HEK293T (cell line): ENCODE measurements at regions not wholly inside any gene's neighbourhood (a gene's known extent, or its start where the extent isn't known, plus 50 kb on each side); places are given as distances from the start of the nearest gene placed in this dataset.

ENCODE experiments used
- FOXK2 ChIP-seq: fragments of 450-650 bp; IDR thresholded peaks from 2 replicates; pipeline ENCODE4 v1.6.1; 2016; ENCODE audit warnings: mild to moderate bottlenecking
- SP1 ChIP-seq: fragments of 450-650 bp; IDR thresholded peaks from 2 replicates; pipeline ENCODE4 v1.6.1; 2017
- TARDBP ChIP-seq: fragments of 450-650 bp; IDR thresholded peaks from 2 replicates; pipeline ENCODE4 v1.6.1; 2016

DNA sequence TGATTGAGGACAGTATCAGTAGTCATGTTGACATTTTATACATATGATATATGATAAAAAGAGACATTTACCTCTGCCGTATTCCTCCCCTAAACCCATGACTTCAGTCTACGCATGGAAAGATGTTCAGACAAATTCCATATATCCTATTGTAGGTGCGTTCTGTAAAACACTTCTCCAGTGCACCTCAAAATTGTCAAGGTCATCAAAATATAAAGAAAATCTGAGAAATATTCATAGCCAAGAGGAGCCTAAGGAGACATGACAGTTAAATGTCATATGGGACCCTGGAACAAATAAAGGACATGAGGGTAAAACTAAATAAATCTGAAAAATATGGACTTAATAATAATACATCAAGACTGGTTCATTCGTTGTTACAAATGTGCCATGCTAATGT is 71.5 kb downstream of the CCER1 start:
- TF ChIP-seq SP1, result no peak
- TF ChIP-seq TARDBP, result no peak
- TF ChIP-seq FOXK2, result no peak
